ENCODE measurements at regions not wholly inside any gene's neighbourhood (a gene's known extent, or its start where the extent isn't known, plus 50 kb on each side); places are given as distances from the start of the nearest gene placed in this dataset.

DNA sequence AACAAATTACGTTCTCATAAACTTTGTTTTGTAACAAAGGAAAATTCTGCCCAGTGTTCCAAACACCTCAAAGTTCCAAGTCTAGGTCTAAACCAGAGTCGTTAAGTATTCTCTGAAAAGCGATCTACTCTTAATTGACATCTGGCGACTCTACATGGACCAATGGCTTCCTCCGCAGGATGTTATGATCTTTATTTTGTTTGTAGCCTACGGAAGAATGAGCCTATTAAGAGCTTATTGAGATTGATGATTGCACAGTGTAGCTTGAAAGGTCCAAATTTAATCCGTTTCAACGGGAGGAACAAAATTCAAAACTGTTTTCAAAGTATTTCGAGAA lies 61.1 kb downstream of the FAM217A start:
- H3K27me3 ChIP-seq (ENCODE audit: insufficient read depth, insufficient read length): no peaks in the 10 kb centered on the region
- H3K4me3 ChIP-seq (ENCODE audit: insufficient read length, low read depth): peak overlapping the region; percentile 77
- DNase-seq (ENCODE audit: low read depth, low spot score): no peak
- H3K36me3 ChIP-seq (ENCODE audit: insufficient read depth, insufficient read length, low read length): peaks cover 4% of the 10 kb centered on the region
- TF ChIP-seq YY1 (IDR thresholded peaks at IDR 0.05; ENCODE audit: insufficient read depth, insufficient read length) (no peak), SUZ12 (IDR thresholded peaks at IDR 0.05; ENCODE audit: extremely low read depth, insufficient read depth, insufficient read length) (no peak)
- H3K4me1 ChIP-seq (ENCODE audit: insufficient read depth, insufficient read length): no peaks in the 10 kb centered on the region
- no peaks in the 10 kb centered on the region for H3K9me3 ChIP-seq (ENCODE audit: insufficient read depth, low read length)
- H3K9ac ChIP-seq (ENCODE audit: insufficient read length, low read depth): peak overlapping the region; percentile 89

DNA sequence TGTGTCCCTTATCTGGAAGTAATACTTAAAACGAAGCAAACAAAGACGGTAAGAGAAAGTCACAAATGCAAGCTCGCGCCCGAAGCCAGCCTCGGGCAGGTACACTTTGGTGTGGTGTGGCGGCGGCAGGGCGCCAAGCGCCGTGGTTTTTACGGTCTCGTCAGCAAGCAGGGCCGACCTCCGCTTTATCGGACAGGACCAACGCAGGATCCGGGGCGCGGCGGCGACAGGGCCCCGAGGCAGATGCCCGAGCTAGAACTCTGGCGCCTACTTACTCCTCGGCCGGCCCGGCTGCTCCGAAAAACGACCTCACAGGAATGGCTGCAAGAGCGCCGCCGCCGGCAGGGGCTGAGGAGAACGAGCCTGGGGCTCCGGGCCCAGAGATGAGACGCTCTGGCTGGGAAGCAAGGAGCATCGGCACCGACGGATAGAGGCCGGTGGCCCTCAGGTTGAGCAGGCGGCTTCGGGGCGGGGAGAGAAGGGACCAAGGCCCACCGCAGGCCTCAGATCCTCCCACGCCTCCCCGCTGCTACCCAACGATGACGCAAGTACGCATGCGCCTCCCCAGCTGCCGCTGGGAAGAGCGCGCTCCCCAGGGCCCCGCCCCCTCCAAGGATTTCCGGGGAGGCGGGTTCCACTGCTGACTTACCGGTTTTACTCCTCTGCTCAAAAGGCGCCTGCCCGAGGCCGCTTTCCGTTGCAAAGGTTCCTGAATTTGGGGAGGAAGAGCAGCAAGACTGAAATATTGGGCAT lies 60.6 kb downstream of the FAM217A start:
- peak; percentile 91 for DNase-seq (ENCODE audit: low read depth, low spot score)
- no peaks in the 10 kb centered on the region for H3K4me1 ChIP-seq (ENCODE audit: insufficient read depth, insufficient read length)
- H3K9ac ChIP-seq (ENCODE audit: insufficient read length, low read depth): peak overlapping the region; percentile 89
- peaks cover 4% of the 10 kb centered on the region for H3K36me3 ChIP-seq (ENCODE audit: insufficient read depth, insufficient read length, low read length)
- H3K4me3 ChIP-seq (ENCODE audit: insufficient read length, low read depth): peak overlapping the region; percentile 77
- no peaks in the 10 kb centered on the region for H3K27me3 ChIP-seq (ENCODE audit: insufficient read depth, insufficient read length)
- TF ChIP-seq ZNF274 (IDR thresholded peaks at IDR 0.05; ENCODE audit: low read depth, low read length) (no peak), YY1 (IDR thresholded peaks at IDR 0.05; ENCODE audit: insufficient read depth, insufficient read length) (no peak), SUZ12 (IDR thresholded peaks at IDR 0.05; ENCODE audit: extremely low read depth, insufficient read depth, insufficient read length) (no peak)
- no peaks in the 10 kb centered on the region for H3K9me3 ChIP-seq (ENCODE audit: insufficient read depth, low read length)

Measured in NT2/D1 (cell line).